Type B pancreatic cell (in vitro differentiated cells): ENCODE measurements at regions not wholly inside any gene's neighbourhood (a gene's known extent, or its start where the extent isn't known, plus 50 kb on each side); places are given as distances from the start of the nearest gene placed in this dataset.

Experiments used
- DNase-seq: peaks from one replicate; pipeline ENCODE4 v3.0.0; 2021; ENCODE audit warnings: mixed read lengths; ENCODE audit not compliant: unreplicated experiment; ENCODE audit errors: extremely low spot score
- H3K27ac Mint-ChIP-seq: 2 replicates; pipeline ENCODE4 v1.8.0; 2021; ENCODE audit warnings: mild to moderate bottlenecking, mixed read lengths
- H3K27me3 Mint-ChIP-seq: 2 replicates; pipeline ENCODE4 v1.8.0; 2021; ENCODE audit warnings: mixed read lengths
- H3K36me3 Mint-ChIP-seq: 2 replicates; pipeline ENCODE4 v1.8.0; 2021; ENCODE audit warnings: mixed read lengths
- H3K4me1 Mint-ChIP-seq: one replicate; pipeline ENCODE4 v1.8.0; 2021; ENCODE audit warnings: mixed read lengths; ENCODE audit not compliant: unreplicated experiment
- H3K4me3 Mint-ChIP-seq: 2 replicates; pipeline ENCODE4 v1.8.0; 2021; ENCODE audit warnings: mild to moderate bottlenecking, mixed read lengths
- H3K9me3 Mint-ChIP-seq: 2 replicates; pipeline ENCODE4 v1.8.0; 2021; ENCODE audit warnings: mixed read lengths
- CTCF ChIP-seq: fragments of 200-600 bp; sonication (generic); conservative IDR thresholded peaks from 2 replicates; pipeline ENCODE4 v1.5.0; 2021; ENCODE audit warnings: antibody characterized with exemption, mild to moderate bottlenecking

GRCh38 chr6:159099276-159099675 is 54.5 kb upstream of the TAGAP start:
- H3K9me3 Mint-ChIP-seq: no peaks in the 10 kb centered on the region
- H3K36me3 Mint-ChIP-seq: no peaks in the 10 kb centered on the region
- no peak overlapping the region for H3K27ac Mint-ChIP-seq
- H3K27me3 Mint-ChIP-seq: peaks cover 4% of the 10 kb centered on the region
- H3K4me1 Mint-ChIP-seq: peaks cover 21% of the 10 kb centered on the region
- no peak overlapping the region for H3K4me3 Mint-ChIP-seq
- TF ChIP-seq CTCF: no peak
- DNase-seq: peak; percentile 7

GRCh38 chr6:159098636-159099106 is 53.9 kb upstream of the TAGAP start:
- Mint-ChIP-seq H3K36me3 (no peaks in the 10 kb centered on the region), H3K27ac (no peak overlapping the region), H3K27me3 (no peaks in the 10 kb centered on the region), H3K4me1 (peaks cover 16% of the 10 kb centered on the region), H3K9me3 (no peaks in the 10 kb centered on the region), H3K4me3 (no peak overlapping the region)
- no peak for TF ChIP-seq CTCF
- peak; percentile 44 for DNase-seq

GRCh38 chr6:159097256-159097655 is 52.5 kb upstream of the TAGAP start:
- Mint-ChIP-seq H3K27me3 (no peaks in the 10 kb centered on the region), H3K27ac (no peak overlapping the region), H3K9me3 (no peaks in the 10 kb centered on the region), H3K4me1 (peaks cover 15% of the 10 kb centered on the region), H3K36me3 (no peaks in the 10 kb centered on the region), H3K4me3 (no peak overlapping the region)
- no peak for TF ChIP-seq CTCF
- DNase-seq: no peak

GRCh38 chr6:159095616-159096015 is 50.8 kb upstream of the TAGAP start:
- no peaks in the 10 kb centered on the region for H3K9me3 Mint-ChIP-seq
- TF ChIP-seq CTCF: no peak
- no peak overlapping the region for H3K4me3 Mint-ChIP-seq
- peaks cover 13% of the 10 kb centered on the region for H3K4me1 Mint-ChIP-seq
- no peak overlapping the region for H3K27ac Mint-ChIP-seq
- DNase-seq: no peak
- H3K36me3 Mint-ChIP-seq: no peaks in the 10 kb centered on the region
- peaks cover 4% of the 10 kb centered on the region for H3K27me3 Mint-ChIP-seq

- Mint-ChIP-seq H3K4me3 (no peak overlapping the region), H3K9me3 (no peaks in the 10 kb centered on the region), H3K4me1 (peaks cover 7% of the 10 kb centered on the region), H3K27me3 (peaks cover 4% of the 10 kb centered on the region), H3K36me3 (no peaks in the 10 kb centered on the region), H3K27ac (no peak overlapping the region)
- no peak for TF ChIP-seq CTCF
- no peak for DNase-seq
Observed at GRCh38 chr6:159094444-159095252, 49.9 kb upstream of the TAGAP start.
